NCI-H2196 treated with DMSO at 0.1 percent for 48 hours (cell line): ENCODE measurements at regions not wholly inside any gene's neighbourhood (a gene's known extent, or its start where the extent isn't known, plus 50 kb on each side); places are given as distances from the start of the nearest gene placed in this dataset.
"Not testable (repeated sequence)": the region's sequence is repeated elsewhere in the genome, so short reads cannot be mapped to it uniquely, and the experiment has no call there.

Experiments used
- DNase-seq: peaks from one replicate; lab custom pipeline; 2025; ENCODE audit not compliant: unreplicated experiment; lab: John Stamatoyannopoulos, UW

- no peak for DNase-seq
These were observed 343.0 kb downstream of the RRAGC start for GRCh38 chr1:38516560-38516959.

- DNase-seq, result no peak
These were observed 346.8 kb downstream of the RRAGC start for GRCh38 chr1:38512789-38513188.

- no peak for DNase-seq
These were observed 347.4 kb downstream of the RRAGC start for GRCh38 chr1:38512024-38512767.

- DNase-seq, result no peak
These were observed 351.3 kb downstream of the RRAGC start for GRCh38 chr1:38508232-38508631.

- DNase-seq, result no peak
These were observed 352.0 kb downstream of the RRAGC start for GRCh38 chr1:38507563-38507962.

GRCh38 chr1:38505944-38506343, 353.6 kb downstream of the RRAGC start:
- no peak for DNase-seq

GRCh38 chr1:38502758-38503157, 356.8 kb downstream of the RRAGC start:
- DNase-seq, result no peak

- DNase-seq, result no peak
These were observed 358.7 kb downstream of the RRAGC start for GRCh38 chr1:38500891-38501290.

- DNase-seq, result no peak
These were observed 359.2 kb downstream of the RRAGC start for GRCh38 chr1:38500352-38500751.

- no peak for DNase-seq
These were observed 360.9 kb downstream of the RRAGC start for GRCh38 chr1:38498686-38499085.

- DNase-seq, result no peak
These were observed 361.5 kb downstream of the RRAGC start for GRCh38 chr1:38497921-38498656.

- DNase-seq, result not testable (repeated sequence)
These were observed 366.3 kb downstream of the RRAGC start for GRCh38 chr1:38493306-38493705.

GRCh38 chr1:38489844-38490270, 369.7 kb downstream of the RRAGC start:
- no peak for DNase-seq

- no peak for DNase-seq
These were observed 371.2 kb downstream of the RRAGC start for GRCh38 chr1:38488162-38488898.

- DNase-seq, result no peak
These were observed 372.2 kb downstream of the RRAGC start for GRCh38 chr1:38487396-38487795.

GRCh38 chr1:38486085-38486484, 373.5 kb downstream of the RRAGC start:
- DNase-seq, result no peak

GRCh38 chr1:38481871-38482826, 377.4 kb downstream of the RRAGC start:
- DNase-seq, result no peak

- DNase-seq, result not testable (repeated sequence)
These were observed 379.9 kb downstream of the RRAGC start for GRCh38 chr1:38479662-38480061.

- no peak for DNase-seq
These were observed 381.8 kb downstream of the RRAGC start for GRCh38 chr1:38477811-38478210.

GRCh38 chr1:38476850-38477178, 382.8 kb downstream of the RRAGC start:
- no peak for DNase-seq
